ENCODE measurements at regions not wholly inside any gene's neighbourhood (a gene's known extent, or its start where the extent isn't known, plus 50 kb on each side); places are given as distances from the start of the nearest gene placed in this dataset.
A peak's percentile ranks its signal among the peaks of the same experiment; 100 is the strongest.

DNA sequence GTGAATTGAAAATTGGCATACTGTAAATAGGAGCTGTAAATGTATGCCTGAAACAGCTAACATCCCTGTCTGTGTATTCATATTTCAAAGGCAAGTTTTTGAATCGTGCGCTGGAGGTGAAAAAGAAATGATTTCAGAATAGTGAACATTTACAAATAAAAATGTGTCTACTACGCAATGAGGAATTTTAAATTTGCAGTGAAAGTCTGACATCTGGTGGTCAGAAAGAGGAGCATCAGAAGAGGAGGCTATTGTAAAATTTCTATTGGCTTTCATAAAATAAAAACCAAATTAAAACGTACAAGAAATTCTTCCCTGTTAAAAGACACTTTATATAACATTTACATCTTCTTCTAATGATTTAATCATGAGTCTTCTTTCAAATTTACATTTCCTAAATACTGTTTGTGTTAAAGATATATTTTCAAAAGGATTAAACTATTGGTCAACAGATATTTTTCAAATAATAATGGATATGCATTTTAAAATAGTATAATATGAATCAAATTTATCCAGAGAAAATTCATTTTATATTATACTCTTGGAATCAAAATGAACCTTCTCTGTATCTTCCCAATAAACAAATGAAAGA lies 113.7 kb upstream of the RRP15 start:
- TF ChIP-seq, protein P1, sequence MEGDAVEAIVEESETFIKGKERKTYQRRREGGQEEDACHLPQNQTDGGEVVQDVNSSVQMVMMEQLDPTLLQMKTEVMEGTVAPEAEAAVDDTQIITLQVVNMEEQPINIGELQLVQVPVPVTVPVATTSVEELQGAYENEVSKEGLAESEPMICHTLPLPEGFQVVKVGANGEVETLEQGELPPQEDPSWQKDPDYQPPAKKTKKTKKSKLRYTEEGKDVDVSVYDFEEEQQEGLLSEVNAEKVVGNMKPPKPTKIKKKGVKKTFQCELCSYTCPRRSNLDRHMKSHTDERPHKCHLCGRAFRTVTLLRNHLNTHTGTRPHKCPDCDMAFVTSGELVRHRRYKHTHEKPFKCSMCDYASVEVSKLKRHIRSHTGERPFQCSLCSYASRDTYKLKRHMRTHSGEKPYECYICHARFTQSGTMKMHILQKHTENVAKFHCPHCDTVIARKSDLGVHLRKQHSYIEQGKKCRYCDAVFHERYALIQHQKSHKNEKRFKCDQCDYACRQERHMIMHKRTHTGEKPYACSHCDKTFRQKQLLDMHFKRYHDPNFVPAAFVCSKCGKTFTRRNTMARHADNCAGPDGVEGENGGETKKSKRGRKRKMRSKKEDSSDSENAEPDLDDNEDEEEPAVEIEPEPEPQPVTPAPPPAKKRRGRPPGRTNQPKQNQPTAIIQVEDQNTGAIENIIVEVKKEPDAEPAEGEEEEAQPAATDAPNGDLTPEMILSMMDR (conservative IDR thresholded peaks at IDR 0.05; ENCODE audit: low read length): peak; percentile 90
- TF ChIP-seq EZH2phosphoT487 (IDR thresholded peaks at IDR 0.05; ENCODE audit: borderline replicate concordance): no peak

All from Loucy (cell line).